ENCODE measurements at regions not wholly inside any gene's neighbourhood (a gene's known extent, or its start where the extent isn't known, plus 50 kb on each side); places are given as distances from the start of the nearest gene placed in this dataset.

DNA sequence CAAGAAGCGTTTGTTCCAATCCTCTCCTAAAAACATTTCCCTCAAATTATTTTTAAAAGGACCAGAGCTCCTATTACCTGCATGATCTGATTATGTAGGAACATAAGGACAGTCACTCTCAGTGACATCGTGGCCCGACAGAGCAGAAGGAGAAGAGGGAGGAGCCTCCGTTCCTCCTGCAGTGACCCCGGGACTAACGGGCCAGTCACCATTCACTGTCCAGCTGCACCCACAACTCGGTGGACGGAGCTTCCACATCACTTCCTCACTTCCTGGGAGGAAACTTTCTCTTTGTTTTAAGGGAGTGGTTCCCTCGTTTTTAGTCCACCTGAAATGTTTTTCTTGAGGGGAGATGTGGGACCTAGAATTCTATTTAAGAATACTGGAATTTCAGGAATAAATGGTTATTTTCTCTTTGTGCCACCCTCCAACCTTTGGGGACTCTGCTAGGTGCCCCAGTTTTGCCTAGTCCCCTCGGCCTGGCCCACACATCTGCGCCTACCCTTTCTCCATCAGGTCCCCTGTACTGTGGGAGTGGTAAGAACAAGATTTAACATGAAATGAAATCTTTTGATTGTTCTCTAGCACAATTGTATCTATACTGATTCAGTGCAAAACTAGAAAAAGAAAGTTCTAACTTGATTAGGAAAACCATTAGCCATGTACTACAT, 173.5 kb upstream of the RNF32 start:
- H3K4me1 ChIP-seq: no peaks in the 10 kb centered on the region
- no peaks in the 10 kb centered on the region for H3K27me3 ChIP-seq
- no peak overlapping the region for H3K4me3 ChIP-seq
- TF ChIP-seq POLR2A (IDR thresholded peaks at IDR 0.05) (no peak), CTCF (IDR thresholded peaks at IDR 0.05 in 4 of 5, conservative IDR thresholded peaks at IDR 0.05 in 1 of 5) (no peak)
- in situ Hi-C loops (cut with MboI; ENCODE audit: low sequenced_read_pairs in 4 of 4): loop anchor here in 1 of 4 donors (25.0 kb wide), 1 partner anchor 655 kb away; the partner anchor contains the start of gene SHH
- H3K27ac ChIP-seq: no peak overlapping the region
- H3K9me3 ChIP-seq: no peaks in the 10 kb centered on the region
- intact Hi-C loops (cut with DNase I; ENCODE audit: low total_unique reads): no loop called here
- H3K36me3 ChIP-seq: no peaks in the 10 kb centered on the region
- DNase-seq: no peak
- ATAC-seq: no peak

GRCh38 chr7:156466272-156466671, 174.3 kb upstream of the RNF32 start:
- Histone ChIP-seq H3K27me3 (no peaks in the 10 kb centered on the region), H3K27ac (no peak overlapping the region), H3K36me3 (no peaks in the 10 kb centered on the region), H3K4me1 (no peaks in the 10 kb centered on the region), H3K9me3 (no peaks in the 10 kb centered on the region), H3K4me3 (no peak overlapping the region)
- intact Hi-C loops (cut with DNase I; ENCODE audit: low total_unique reads): no loop called here
- no peak for ATAC-seq
- TF ChIP-seq POLR2A (IDR thresholded peaks at IDR 0.05) (no peak), CTCF (IDR thresholded peaks at IDR 0.05 in 4 of 5, conservative IDR thresholded peaks at IDR 0.05 in 1 of 5) (no peak)
- no peak for DNase-seq
- in situ Hi-C loops (cut with MboI; ENCODE audit: low sequenced_read_pairs in 4 of 4): loop anchor here in 1 of 4 donors (25.0 kb wide), 1 partner anchor 654 kb away; the partner anchor contains the start of gene SHH

- TF ChIP-seq CTCF (IDR thresholded peaks at IDR 0.05 in 4 of 5, conservative IDR thresholded peaks at IDR 0.05 in 1 of 5): no peak
- no peak for TF ChIP-seq POLR2A (IDR thresholded peaks at IDR 0.05)
- intact Hi-C loops (cut with DNase I; ENCODE audit: low total_unique reads) (no loop called here), in situ Hi-C loops (cut with MboI; ENCODE audit: low sequenced_read_pairs in 4 of 4) (loop anchor here in 1 of 4 donors (25.0 kb wide), 1 partner anchor 653 kb away; the partner anchor contains the start of gene SHH)
- Histone ChIP-seq H3K4me1 (no peaks in the 10 kb centered on the region), H3K4me3 (no peak overlapping the region), H3K27ac (no peak overlapping the region), H3K27me3 (no peaks in the 10 kb centered on the region), H3K9me3 (no peaks in the 10 kb centered on the region), H3K36me3 (no peaks in the 10 kb centered on the region)
- no peak for DNase-seq
- no peak for ATAC-seq
Observed at GRCh38 chr7:156465186-156465585, 175.4 kb upstream of the RNF32 start.

DNA sequence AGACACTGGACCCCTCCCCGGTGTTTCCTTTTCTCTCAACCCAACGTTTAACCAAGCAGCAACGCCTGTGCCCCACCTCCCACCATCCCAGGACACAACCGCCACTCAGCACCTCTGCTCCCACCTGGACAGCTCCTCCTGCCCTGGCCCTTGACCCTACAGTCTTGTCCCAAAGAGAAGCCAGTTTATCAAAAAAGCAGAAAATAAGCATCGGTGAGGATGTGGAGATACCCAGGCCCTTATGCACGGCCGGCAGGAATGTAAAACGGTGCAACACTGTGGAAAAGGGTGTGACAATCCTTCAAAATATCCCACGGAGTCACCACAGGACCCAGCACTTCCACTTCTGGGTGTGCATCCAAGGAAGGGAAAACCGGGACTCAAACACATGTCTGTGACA, 176.2 kb upstream of the RNF32 start:
- no peak for TF ChIP-seq POLR2A (IDR thresholded peaks at IDR 0.05)
- Histone ChIP-seq H3K36me3 (no peaks in the 10 kb centered on the region), H3K27ac (no peak overlapping the region), H3K4me3 (no peak overlapping the region), H3K9me3 (no peaks in the 10 kb centered on the region), H3K4me1 (no peaks in the 10 kb centered on the region), H3K27me3 (no peaks in the 10 kb centered on the region)
- DNase-seq (no peak), ATAC-seq (no peak)
- intact Hi-C loops (cut with DNase I; ENCODE audit: low total_unique reads) (no loop called here), in situ Hi-C loops (cut with MboI; ENCODE audit: low sequenced_read_pairs in 4 of 4) (loop anchor here in 1 of 4 donors (25.0 kb wide), 1 partner anchor 652 kb away; the partner anchor contains the start of gene SHH)

- no peaks in the 10 kb centered on the region for H3K9me3 ChIP-seq
- intact Hi-C loops (cut with DNase I; ENCODE audit: low total_unique reads): no loop called here
- H3K27ac ChIP-seq: no peak overlapping the region
- in situ Hi-C loops (cut with MboI; ENCODE audit: low sequenced_read_pairs in 4 of 4): loop anchor here in 1 of 4 donors (25.0 kb wide), 1 partner anchor 651 kb away; the partner anchor contains the start of gene SHH
- ATAC-seq: no peak
- no peaks in the 10 kb centered on the region for H3K36me3 ChIP-seq
- H3K4me3 ChIP-seq: no peak overlapping the region
- TF ChIP-seq POLR2A (IDR thresholded peaks at IDR 0.05): no peak
- TF ChIP-seq CTCF (IDR thresholded peaks at IDR 0.05 in 4 of 5, conservative IDR thresholded peaks at IDR 0.05 in 1 of 5): no peak
- no peaks in the 10 kb centered on the region for H3K27me3 ChIP-seq
- H3K4me1 ChIP-seq: no peaks in the 10 kb centered on the region
- no peak for DNase-seq
Observed at GRCh38 chr7:156463280-156463679, 177.3 kb upstream of the RNF32 start.

All from gastrocnemius medialis (tissue), 4 donors.